ENCODE measurements at regions not wholly inside any gene's neighbourhood (a gene's known extent, or its start where the extent isn't known, plus 50 kb on each side); places are given as distances from the start of the nearest gene placed in this dataset.

DNA sequence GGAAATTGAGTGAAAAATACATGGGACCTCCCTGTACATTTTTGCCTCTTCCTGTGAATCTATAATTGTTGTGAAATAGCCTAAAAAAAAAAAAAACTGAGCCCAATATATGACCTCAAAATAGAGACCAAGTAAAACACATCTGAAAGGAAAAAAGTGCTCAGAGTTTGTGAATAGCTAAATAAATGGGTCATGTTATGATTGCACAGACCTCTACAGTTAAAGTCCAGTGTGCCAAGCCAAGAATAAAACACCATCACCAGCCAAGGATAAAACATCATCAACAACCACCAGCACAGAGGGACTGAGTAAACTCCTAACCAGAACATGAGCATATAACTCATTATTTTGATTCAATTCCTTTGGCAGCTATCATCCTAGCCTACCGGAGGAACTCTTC, 115.6 kb upstream of the AGTR1 start:
- Histone ChIP-seq H3K36me3 (no peaks in the 10 kb centered on the region), H3K27ac (no peak overlapping the region), H3K9me3 (no peaks in the 10 kb centered on the region), H3K4me3 (no peak overlapping the region), H3K4me1 (no peaks in the 10 kb centered on the region), H3K27me3 (no peaks in the 10 kb centered on the region)
- intact Hi-C loops (cut with DNase I), result no loop called here
- TF ChIP-seq, protein P1, sequence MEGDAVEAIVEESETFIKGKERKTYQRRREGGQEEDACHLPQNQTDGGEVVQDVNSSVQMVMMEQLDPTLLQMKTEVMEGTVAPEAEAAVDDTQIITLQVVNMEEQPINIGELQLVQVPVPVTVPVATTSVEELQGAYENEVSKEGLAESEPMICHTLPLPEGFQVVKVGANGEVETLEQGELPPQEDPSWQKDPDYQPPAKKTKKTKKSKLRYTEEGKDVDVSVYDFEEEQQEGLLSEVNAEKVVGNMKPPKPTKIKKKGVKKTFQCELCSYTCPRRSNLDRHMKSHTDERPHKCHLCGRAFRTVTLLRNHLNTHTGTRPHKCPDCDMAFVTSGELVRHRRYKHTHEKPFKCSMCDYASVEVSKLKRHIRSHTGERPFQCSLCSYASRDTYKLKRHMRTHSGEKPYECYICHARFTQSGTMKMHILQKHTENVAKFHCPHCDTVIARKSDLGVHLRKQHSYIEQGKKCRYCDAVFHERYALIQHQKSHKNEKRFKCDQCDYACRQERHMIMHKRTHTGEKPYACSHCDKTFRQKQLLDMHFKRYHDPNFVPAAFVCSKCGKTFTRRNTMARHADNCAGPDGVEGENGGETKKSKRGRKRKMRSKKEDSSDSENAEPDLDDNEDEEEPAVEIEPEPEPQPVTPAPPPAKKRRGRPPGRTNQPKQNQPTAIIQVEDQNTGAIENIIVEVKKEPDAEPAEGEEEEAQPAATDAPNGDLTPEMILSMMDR (IDR thresholded peaks at IDR 0.05), result no peak
- TF ChIP-seq POLR2AphosphoS5 (IDR thresholded peaks at IDR 0.05; ENCODE audit: insufficient read depth in 1 of 2, low read depth in 1 of 2) (no peak), POLR2A (IDR thresholded peaks at IDR 0.05) (no peak)
- DNase-seq (ENCODE audit: extremely low spot score in 2 of 2), result no peak

DNA sequence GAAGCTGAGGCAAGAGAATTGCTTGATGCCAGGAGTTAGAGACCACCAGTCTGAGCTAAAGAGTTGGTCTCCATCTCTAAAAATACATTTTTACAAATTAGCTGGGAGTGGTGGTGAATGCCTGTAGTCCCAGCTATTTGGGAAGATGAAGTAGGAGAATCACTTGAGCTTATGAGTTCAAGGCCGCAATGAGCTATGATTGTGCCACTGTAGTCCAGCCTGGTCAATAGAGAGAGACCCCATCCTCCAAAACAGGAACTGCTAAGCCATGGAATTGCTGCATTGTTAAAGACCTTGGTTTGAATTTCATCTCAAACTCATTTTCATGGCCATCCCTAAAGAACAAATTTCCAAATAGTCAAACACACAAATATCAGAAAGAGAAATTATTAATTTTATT, 113.9 kb upstream of the AGTR1 start:
- TF ChIP-seq POLR2A (IDR thresholded peaks at IDR 0.05) (no peak), POLR2AphosphoS5 (IDR thresholded peaks at IDR 0.05; ENCODE audit: insufficient read depth in 1 of 2, low read depth in 1 of 2) (no peak)
- TF ChIP-seq, protein P1 (IDR thresholded peaks at IDR 0.05), result no peak
- no peak for DNase-seq (ENCODE audit: extremely low spot score in 2 of 2)
- Histone ChIP-seq H3K36me3 (no peaks in the 10 kb centered on the region), H3K27me3 (no peaks in the 10 kb centered on the region), H3K4me3 (no peak overlapping the region), H3K27ac (no peak overlapping the region), H3K9me3 (no peaks in the 10 kb centered on the region), H3K4me1 (no peaks in the 10 kb centered on the region)
- intact Hi-C loops (cut with DNase I), result no loop called here

DNA sequence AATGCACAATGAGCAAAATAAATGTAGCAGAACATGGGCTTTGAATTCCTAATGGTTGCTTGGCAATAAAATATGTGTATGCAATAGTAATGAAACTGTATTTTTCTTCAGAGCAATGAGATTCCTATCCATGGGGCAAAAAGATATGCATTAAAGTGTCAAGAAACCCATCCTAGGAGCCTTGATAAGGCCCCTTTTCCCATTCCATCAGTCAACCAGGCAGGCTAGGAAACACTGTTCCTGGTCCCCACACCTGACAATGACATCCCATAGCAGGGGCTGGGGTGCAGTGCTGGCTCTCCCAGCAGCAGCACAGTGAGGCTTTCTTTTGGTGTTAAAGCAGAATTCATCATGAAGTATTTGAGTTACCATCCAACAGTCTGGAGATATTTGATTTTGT, 113.3 kb upstream of the AGTR1 start:
- Histone ChIP-seq H3K4me3 (no peak overlapping the region), H3K27me3 (no peaks in the 10 kb centered on the region), H3K36me3 (no peaks in the 10 kb centered on the region), H3K9me3 (no peaks in the 10 kb centered on the region), H3K4me1 (no peaks in the 10 kb centered on the region), H3K27ac (no peak overlapping the region)
- intact Hi-C loops (cut with DNase I), result no loop called here
- TF ChIP-seq POLR2AphosphoS5 (IDR thresholded peaks at IDR 0.05; ENCODE audit: insufficient read depth in 1 of 2, low read depth in 1 of 2) (no peak), POLR2A (IDR thresholded peaks at IDR 0.05) (no peak)
- TF ChIP-seq, protein P1 (IDR thresholded peaks at IDR 0.05), result no peak
- no peak for DNase-seq (ENCODE audit: extremely low spot score in 2 of 2)

DNA sequence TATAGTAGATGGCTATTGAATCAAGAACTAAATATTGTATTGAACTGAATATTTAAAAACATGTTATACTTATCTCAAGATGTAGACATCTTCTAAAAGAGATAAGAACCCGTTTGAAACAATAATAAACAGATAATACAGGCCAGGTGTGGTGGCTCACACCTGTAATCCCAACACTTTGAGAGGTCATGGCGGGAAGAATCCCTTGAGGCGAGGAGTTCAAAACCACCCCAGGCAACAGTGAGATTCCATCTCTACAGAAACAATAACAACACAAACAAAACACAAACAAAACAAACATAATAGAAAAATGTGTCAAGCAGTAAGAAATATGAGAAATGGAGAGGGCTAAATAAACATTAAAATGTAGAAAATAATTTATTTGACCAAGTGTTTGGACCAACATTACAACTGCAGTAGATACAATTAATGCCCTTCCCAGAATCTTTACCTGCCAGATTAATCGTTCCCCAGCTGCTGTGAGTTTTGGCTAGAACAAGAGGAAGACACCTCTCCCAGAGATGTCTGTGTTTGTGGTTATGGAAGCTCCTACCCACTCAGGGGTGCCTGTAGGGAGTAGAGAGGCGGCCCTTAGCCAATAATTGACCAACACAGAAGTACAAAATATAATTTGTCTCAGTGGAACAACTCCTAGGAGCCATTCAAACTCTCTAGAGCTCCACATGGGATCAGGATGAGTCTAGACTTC, 111.9 kb upstream of the AGTR1 start:
- intact Hi-C loops (cut with DNase I), result no loop called here
- no peaks in the 10 kb centered on the region for H3K27me3 ChIP-seq
- no peaks in the 10 kb centered on the region for H3K36me3 ChIP-seq
- no peaks in the 10 kb centered on the region for H3K9me3 ChIP-seq
- no peak overlapping the region for H3K4me3 ChIP-seq
- no peaks in the 10 kb centered on the region for H3K4me1 ChIP-seq
- no peak for DNase-seq (ENCODE audit: extremely low spot score in 2 of 2)
- no peak overlapping the region for H3K27ac ChIP-seq
- TF ChIP-seq, protein P1 (IDR thresholded peaks at IDR 0.05), result no peak

DNA sequence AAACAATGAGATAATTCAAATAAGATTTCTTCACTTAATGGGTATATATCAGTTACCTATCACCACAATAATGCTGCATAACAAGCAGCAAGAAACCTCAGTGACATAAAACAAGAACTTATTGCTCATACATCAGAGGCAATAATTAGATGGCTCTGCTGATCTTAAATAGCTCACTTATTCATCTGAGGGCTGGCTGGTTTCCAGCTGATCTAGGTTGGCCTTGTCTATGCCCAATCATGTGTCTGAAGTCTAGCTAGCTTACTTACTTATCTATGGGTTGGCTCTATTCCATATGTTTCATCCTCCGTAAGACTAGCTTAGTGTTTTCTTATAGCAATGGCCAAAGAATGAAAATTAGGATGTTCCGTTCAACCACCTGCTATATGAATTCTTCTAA, 109.4 kb upstream of the AGTR1 start:
- DNase-seq (ENCODE audit: extremely low spot score in 2 of 2), result no peak
- H3K27ac ChIP-seq, result no peak overlapping the region
- H3K36me3 ChIP-seq, result no peaks in the 10 kb centered on the region
- H3K4me3 ChIP-seq, result no peak overlapping the region
- no peaks in the 10 kb centered on the region for H3K9me3 ChIP-seq
- TF ChIP-seq, protein P1 (IDR thresholded peaks at IDR 0.05), result no peak
- TF ChIP-seq POLR2AphosphoS5 (IDR thresholded peaks at IDR 0.05; ENCODE audit: insufficient read depth in 1 of 2, low read depth in 1 of 2) (no peak), POLR2A (IDR thresholded peaks at IDR 0.05) (no peak)
- no peaks in the 10 kb centered on the region for H3K27me3 ChIP-seq
- H3K4me1 ChIP-seq, result no peaks in the 10 kb centered on the region
- intact Hi-C loops (cut with DNase I), result no loop called here
